Hematopoietic multipotent progenitor cell (in vitro differentiated cells): ENCODE measurements at regions not wholly inside any gene's neighbourhood (a gene's known extent, or its start where the extent isn't known, plus 50 kb on each side); places are given as distances from the start of the nearest gene placed in this dataset.
"Not testable (repeated sequence)": the region's sequence is repeated elsewhere in the genome, so short reads cannot be mapped to it uniquely, and the experiment has no call there.

ENCODE experiments used
- DNase-seq, 3 donors: peaks; one replicate each; pipeline ENCODE4 v3.0.0-alpha.2; 2011 to 2015; ENCODE audit warnings: low read depth in 2 of 3, low spot score in 2 of 3

DNA sequence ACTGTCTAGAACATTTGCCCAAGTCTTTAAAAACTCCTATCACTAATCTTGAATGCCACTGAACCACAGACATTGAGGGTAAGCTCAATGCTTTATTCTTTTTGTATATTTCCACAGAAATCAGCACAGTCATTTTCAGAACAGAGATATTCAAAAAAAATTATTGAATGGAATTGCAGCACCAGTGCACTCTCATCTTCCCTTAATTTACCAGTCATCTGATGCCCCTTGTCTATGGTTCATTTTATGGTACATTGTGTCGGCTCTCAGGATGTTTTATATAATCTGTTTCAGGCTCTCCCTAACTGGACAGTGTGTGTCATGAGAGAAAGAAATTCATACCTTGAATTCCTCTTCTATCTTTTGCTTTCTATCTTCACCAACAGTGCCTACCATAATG, 158.4 kb upstream of the NR4A3 start:
- DNase-seq, result no peak

DNA sequence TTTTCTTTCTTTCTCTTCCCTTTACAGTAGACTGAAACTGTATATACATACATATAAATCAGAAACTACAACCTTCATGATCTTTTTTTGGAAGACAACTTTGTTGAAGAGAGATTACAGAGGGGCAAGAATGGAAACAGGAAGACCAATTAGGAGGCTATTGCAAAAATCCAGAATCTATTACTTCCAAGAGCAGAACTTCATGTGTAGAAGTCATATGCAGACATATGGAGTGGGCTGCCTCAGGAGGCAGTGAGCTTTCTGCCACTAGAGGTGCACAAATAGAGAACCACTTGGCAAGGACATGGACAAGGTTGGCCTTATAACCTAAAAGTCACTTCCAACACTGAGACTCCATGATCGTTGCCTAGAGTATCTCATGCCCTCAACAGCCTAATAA, 157.8 kb upstream of the NR4A3 start:
- DNase-seq, result no peak

DNA sequence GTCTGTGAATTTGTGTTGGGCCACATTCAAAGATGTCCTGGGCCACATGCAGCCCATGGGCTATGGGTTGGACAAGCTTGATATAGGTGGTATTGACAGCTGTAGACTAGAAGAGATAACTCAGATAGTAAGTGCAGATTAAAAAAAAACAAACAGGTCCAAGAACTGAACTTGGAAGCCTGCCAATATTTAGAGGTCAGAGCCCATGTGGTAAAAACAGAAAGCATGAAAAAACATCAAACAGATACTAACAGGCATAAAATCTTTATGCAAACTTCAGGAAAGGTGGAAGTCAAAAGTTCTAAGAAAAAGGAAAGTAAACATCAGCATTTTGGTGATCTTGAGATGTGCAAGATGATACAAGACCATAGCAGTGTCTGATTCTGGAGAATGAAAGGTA, 155.1 kb upstream of the NR4A3 start:
- DNase-seq, result peak in 1 of 3 donors; percentile 1

DNA sequence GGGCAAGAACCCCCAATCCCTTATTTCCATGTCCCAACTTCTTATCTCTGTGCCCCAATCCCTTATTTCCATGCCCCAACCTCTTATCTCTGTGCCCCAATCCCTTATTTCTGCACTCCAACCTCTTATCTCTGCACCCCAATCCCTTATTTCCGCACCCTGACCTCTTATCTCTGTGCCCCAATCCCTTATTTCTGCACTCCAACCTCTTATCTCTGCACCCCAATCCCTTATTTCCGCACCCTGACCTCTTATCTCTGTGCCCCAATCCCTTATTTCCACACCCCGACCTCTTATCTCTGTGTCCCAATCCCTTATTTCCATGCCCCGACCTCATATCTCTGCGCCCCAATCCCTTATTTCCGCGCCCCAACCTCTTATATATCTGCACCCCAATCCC, 150.8 kb upstream of the NR4A3 start:
- not testable (repeated sequence) for DNase-seq

DNA sequence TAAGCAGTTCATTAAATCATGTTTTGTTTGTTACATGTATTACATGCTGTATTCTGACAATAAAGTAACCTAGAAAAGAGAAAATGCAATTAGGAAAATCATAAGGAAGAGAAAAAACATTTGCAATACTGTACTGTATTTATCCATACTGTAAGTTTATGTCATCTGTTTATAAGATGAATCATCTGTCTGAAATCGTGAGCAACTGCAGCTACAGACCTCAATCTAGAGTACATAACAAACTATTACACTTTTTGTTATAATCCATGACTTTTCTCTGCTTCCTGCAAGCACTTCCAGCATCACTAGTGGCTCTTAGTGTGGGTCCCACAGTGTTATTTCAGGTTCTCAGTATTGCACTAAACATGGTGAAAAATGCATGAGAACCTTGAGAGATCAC, 144.4 kb upstream of the NR4A3 start:
- DNase-seq, result no peak

DNA sequence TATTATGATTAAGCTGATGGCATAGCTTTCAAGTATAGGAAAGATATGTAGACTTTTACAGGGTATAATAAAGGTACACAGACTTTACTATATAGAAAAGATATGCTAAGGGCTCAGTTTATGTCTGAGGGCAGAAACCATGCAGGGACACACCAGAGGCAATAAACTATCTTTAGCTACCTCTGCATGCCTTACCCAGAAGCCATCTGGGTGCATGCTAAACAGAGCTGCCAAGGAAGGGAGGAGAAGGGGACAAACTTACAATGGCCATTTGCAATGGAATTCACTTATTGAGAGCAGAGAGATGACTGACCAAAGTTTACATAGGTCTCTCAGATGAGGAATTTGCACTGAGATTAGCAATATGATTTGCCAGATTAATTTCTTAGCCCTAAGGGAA, 143.1 kb upstream of the NR4A3 start:
- no peak for DNase-seq

DNA sequence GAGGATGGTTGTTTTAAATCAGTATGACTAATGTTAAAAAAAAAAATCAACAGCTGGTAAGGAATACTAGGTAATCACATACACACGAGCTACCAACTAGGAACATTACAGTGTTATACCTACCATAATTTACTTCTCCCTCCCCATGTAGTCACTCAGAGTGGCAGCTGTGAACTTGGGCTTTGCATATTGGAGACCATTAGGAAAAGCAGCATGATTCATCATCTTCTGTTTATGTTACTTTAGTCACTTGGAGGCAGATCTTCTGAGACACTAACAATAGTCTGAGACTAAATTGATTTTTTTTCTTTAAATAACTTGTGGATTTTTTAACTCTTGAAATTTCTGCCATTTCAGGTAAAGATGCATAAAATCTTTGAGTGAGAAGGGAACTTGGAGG, 141.5 kb upstream of the NR4A3 start:
- no peak for DNase-seq

DNA sequence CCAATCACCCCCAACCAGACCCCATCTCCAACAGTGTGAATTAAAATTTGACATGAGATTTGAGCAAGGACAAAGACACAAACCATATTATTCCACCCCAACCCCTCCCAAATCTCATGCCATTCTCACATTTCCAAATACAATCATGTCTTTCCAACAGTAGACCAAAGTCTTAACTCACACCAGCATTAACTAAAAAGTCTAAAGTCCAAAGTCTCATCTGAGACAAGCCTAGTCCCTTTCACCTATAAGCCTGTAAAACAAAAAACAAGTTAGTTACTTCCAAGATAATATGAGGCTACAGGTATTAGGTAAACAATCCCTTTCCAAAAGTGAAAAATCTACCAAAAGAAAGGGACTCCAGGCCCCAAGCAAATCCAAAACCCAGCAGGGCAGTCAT, 140.6 kb upstream of the NR4A3 start:
- DNase-seq, result no peak

DNA sequence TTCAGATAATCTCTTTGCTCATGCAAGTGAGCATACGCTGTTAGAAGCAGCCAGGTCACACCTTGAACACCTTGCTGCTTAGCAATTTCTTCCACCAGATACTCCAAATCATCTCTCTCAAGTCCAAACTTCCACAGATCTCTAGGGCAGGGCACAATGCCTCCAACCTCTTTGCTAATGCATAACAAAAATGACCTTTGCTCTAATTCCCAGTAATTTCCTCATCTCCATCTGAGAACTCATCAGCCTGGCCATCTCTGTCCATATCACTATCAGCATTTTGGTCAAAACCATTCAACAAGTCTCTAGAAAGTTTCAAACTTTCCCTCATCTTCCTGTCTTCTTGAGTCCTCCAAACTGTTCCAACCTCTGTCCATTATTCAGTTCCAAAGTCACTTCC, 139.3 kb upstream of the NR4A3 start:
- DNase-seq, result no peak

DNA sequence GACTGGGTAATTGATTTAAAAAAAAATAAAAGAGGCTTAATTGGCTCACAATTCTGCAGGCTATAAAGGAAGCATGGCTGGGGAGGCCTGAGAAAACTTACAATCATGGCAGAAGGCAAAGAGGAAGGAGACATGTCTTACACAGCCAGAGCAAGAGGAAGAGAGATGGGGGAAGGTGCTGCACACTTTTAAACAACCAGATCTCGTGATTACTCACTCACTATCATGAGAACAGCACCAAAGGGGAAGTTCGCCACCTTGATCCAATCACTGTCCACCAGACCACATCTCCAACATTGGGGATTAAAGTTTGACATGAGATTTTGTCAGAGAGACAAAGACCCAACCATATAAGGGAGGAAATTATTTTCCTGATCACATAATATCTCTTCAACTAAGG, 138.8 kb upstream of the NR4A3 start:
- DNase-seq, result no peak

DNA sequence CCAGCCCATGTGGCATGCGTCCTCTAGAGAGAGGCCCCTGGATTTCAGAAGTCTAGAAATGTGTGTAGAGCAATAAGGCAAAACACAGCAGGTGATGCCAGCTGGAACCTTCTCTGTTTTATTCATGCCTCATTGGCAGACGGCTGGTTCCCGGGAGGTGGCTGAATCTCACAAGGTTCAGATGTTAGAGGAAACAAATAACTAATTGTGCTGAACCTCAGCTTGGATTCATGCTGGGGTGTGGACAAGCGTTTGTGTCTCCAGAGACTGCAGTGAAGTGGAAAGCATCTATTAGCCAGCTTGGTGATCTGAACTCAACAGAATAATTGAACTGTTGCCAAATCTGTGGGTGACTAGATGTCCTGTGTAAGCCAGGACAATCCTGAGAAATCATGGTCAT, 131.1 kb upstream of the NR4A3 start:
- DNase-seq, result no peak

DNA sequence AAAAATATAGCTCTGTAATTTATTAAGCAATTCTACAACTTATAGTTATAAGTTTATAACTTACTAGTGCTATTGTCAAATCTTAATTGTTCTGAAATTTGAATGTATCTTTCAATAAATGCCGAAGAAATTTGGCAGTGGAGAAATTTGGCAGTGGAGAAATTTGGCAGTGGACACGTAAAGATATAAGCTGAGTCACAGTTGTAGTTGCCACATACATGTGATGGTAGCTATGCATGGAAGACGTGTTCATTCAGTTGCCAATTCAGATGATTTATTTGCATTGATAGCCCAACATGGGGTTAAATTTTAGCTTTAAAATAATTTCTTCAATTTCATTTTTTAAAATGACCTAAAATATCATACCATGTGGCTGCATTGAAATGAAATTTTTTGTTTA, 127.8 kb upstream of the NR4A3 start:
- no peak for DNase-seq

DNA sequence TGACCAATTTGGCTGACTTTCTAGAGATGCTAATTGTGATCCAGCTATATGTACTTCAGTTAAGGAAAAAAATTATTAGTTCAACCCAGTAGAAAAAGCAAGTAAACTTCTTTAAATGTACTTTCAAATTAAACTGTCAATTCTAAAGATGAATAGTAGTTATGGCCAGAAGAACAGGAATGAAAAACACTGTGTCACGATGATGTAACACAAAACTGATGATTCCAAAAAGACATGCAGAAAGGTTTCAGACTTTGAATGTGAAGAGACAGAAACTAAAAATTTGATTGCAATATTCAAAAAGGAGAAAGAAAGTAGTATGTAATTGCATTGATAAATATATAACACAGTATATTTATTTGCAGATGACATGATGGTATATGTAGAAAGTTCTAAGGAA, 127.3 kb upstream of the NR4A3 start:
- DNase-seq, result no peak

DNA sequence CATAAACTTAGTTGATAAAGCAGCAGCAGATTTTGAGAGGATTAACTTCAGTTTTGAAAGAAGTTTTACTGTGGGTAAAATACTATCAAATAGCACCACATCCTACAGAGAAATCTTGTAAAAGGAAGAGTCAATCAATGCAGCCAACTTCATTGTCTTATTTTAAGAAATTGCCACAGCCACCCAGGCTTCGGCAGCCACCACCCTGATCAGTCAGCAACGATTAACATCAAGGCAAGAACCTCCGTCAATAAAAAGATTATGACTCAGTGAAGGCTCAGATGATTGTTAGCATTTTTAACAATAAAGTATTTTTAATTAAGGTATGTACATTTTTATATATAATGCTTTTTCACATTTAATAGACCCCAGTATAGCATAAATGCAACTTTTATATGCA, 122.3 kb upstream of the NR4A3 start:
- DNase-seq, result no peak

DNA sequence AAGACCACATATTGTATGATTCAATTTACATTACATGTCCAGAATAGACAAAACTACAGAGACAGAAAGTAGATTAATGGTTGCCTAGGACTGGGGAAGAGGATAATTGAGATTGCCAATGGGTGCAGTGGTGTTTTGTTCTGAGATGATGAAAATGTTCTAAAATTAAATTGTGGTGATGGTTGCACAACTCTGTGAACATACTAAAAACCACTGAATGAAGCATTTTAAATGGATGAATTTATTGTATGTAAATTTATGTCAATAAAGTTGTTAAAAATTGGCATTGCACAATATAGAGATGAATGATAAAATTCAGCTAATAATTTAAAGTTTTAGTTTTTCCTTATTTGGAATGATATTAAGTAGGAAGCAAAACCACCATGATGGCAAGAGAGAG, 109.5 kb upstream of the NR4A3 start:
- DNase-seq, result no peak

DNA sequence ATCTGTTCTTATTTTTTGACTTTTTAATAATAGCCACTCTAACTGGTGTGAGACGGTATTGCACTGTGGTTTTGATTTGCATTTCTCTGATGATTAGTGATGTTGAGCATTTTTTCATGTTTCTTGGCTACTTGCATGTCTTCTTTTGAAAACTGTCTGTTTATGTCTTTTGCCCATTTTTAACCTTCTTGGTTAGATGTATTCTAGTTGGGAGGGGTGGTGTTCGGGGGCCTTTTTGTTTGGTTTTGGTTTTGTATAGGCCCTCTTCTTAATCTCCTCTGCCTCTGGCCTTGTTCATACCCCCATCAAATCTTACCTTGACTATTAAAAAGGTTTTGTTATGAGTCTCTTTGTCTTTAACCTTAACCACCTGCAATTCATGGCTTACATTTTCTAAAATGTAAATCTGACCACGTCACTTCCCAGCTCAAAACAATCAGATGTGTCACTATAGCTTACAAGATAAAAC, 107.8 kb upstream of the NR4A3 start:
- DNase-seq, result no peak

DNA sequence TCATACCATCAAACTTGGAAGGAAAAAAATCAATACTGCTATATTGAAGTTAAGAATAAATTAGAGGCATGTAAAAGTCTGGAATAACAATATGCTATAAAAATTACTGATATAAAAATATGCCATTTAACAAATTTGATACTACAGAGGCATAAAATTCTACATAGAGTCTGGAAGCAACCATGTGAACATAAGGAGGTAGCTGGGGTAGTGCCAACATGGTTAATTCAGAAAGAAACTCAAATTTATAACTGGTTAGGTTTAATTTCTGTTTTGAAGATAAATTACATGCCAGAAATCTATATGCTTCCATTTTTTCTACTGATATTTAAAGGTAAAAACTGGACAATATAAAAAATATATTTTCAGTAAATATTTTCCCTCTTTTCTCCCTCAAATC, 103.1 kb upstream of the NR4A3 start:
- DNase-seq, result no peak

DNA sequence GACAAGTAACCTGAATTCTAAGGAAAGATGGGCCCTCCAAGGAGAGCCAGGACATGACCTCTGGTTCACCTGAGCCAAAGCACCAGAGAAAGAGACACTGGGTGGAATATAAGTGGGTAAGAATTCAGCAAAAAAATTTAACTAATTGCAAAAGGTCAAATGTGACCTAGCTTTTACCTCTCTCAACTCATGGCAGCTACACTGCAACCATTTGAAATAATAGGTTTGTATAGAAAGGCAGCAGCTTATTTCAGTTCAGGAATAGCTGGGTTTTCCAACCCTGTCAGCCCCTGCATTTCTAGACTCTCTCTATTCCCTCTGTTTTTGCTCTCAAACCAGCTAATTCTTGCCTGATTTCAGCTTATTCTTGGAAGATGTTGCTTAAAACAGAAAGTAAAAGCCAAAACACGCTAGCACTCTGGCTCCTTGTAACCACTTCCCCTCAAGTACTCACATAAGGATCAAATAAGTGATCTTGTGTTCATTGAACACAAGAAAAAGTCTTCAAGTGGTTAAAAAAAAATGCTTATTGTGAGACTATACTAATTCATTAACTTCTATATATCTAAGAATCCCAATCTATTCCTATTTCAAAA, 101.1 kb upstream of the NR4A3 start:
- DNase-seq, result peak in 2 of 3 donors; percentile 44 to 66

DNA sequence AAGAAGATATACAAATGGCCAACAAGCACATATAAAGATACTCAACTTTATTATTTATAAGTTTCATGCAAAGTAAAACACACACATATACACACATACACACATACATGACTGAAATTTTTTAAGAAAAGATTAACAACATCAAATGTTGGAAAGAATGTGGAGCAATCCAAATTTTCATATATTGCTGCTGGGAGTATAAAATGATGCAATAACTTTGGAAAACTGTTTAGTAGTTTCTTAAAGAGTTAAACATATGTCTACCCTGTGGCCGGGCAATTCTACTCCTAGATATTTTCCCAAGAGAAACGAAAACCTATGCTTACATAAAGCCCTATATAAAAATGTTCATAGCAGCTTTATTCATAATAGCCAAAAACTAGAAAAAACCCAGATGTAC, 99.8 kb upstream of the NR4A3 start:
- DNase-seq, result no peak

DNA sequence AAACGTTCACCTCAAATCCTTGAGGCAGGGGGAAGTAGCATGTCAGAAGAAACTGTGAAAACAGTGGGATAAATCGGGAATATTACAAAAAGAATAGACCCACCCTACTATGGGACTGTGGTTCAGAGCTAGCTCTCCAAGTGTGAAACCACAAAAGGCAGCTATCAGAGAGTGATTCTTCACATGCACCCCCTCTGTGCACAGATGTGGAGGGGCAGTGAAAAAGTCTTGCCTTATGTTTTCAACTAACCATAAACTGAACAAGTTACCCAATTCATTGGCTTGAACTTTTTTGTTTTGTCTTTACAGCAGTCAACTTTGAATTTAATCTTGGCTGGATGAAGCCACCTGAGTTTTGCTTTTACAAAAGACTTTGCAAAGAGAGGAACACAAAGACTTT, 98.8 kb upstream of the NR4A3 start:
- no peak for DNase-seq

DNA sequence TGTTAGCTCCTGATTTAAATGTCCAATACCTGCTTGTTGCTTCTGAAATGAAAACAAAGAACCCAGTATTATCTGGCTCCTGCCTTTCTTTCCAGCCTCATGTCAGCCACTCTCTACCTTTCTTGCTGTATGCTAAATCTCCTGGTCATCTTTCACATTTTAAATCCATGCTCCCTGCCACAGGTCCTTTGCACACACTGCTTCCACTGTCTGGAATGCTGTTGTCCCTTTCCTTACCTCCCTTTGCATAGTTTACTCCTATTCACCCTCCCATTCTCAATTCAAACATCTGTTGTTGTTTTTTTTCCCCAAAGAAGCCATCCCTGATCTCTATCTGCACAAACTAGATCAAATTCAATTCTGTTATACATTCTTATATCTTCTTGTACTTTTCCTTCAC, 97.0 kb upstream of the NR4A3 start:
- no peak for DNase-seq

DNA sequence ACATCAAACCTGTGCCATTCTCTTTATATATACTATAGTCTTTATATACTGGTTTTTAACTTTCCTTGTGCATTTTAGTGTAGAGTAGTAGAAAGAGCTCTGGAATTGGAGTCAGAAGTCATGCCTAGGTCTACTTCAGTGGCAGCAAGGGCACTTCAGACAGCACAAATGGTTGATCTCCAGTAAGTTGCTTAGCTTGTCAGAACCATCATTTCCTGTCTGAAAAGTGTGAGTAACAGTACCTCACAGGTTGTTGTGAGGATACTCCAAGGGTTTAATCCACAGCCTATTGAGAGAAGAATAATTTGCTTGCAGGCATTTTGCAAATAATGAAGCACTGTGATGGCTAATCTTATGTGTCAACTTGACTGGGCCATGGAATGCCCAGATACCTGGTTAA, 95.8 kb upstream of the NR4A3 start:
- DNase-seq, result no peak

DNA sequence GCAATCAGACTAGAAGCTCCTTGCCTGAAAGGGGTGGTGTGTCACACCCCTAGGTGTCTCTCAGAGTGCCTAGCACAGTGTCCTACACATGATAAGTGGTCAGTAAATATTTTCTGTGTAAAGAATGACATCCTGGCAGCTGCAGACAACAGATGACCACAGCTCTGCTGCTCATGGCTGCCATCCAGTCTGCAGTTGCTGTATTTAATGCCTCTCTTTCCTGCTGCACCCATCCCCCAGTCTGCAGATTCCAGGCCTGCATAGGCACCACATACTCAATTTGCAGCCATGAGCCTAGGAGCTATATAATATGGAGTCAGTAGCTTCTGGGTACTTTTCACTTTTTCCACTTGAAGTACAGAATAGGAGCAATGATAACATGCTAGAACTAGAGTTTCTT, 94.9 kb upstream of the NR4A3 start:
- no peak for DNase-seq

DNA sequence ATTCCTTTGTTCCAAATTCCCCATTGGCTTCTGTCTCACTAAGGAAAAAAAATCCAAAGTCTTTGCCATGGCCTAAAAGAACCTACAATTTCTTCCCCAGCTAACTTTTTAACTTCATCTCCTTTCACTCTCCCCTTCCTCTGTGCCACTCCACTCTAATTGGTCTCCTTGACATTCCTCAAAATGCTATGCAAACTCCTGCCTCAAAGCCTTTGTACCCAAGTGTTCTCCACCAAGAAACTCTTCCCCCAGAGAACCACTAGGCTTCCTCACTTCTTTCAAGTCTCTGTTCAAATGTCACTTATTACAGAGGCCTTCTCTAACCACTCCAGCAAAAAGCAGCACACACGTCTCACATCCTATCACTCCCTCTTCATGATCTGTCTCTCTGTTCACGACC, 91.6 kb upstream of the NR4A3 start:
- DNase-seq, result no peak
